DMS114 treated with DMSO at 0.1 percent for 48 hours (cell line): ENCODE measurements at regions not wholly inside any gene's neighbourhood (a gene's known extent, or its start where the extent isn't known, plus 50 kb on each side); places are given as distances from the start of the nearest gene placed in this dataset.
"Not testable (repeated sequence)": the region's sequence is repeated elsewhere in the genome, so short reads cannot be mapped to it uniquely, and the experiment has no call there.

Experiments used
- DNase-seq: peaks from one replicate; lab custom pipeline; 2025; ENCODE audit not compliant: unreplicated experiment; lab: John Stamatoyannopoulos, UW

DNA sequence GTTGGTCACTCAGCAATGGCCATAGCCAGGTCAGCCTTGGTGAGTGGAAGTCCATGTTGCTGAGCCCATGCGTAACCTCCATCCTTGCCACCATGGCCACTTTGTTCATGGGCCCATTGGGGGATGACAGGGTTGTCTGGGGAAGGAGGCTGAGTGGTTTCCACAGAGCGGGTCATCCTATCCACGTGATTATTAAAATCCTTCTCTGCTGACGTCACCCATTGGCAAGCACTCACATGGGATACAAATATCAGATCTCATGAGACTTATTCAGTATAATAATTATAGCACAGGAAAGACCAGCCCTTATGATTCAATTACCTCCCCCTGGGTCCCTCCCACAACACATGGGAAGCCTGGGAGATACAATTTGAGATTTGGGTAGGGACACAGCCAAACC is 534.8 kb downstream of the DIPK2A start:
- not testable (repeated sequence) for DNase-seq

DNA sequence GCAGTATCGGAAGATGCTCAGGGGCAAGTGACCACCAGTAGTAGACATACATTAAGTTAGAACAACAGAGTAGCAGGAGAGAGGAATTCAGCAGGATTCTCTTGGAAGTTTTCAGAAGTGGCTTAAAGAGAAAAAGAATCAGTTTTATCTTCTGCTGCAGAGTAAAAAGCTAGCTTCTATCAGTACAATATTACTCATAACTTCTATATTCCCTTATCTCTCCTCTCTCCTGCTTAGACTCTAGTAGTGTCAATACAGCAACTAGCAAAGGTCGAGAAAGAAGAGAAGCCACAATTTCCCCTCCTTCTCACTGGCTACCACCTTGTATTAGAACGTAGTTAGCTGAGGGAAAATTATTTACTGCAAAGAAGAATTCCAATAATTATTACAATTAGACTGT is 539.7 kb downstream of the DIPK2A start:
- DNase-seq: no peak

DNA sequence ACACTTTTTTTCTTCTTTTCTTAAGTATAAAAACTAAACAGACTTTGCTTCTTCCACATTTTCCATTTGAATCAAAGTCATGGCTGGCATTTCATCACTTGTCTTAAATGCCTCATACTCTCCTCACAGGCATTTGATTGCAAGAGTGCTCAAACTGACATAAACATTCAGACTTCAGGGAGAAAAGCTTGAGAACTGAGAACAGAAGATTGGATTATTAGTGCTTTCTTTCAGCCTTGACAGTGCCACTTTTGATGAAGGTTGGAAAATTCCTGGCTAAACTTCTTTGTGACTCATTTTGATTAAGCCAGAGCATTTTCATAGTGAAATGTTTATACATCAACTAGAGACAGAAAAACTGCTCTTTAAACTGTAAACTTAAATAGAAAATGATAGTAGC is 544.4 kb downstream of the DIPK2A start:
- no peak for DNase-seq

DNA sequence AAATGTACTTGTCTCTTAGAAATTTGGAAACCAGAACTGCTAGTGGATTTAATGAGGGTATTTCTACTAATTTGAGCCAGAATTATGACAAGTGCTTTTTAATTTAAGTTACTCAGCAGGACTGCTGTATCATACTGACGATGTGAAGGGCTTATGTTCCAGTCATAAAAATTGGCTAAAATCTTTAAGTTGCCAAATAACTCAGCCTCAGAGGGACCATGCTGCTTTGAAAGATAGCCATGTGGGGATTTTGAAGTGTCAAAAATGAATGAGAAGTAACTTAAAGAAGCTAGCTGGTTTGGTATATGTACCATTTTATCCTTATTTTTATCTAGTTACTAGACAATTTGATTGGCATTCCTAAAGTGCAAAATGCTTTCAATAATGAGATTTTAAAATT is 545.0 kb downstream of the DIPK2A start:
- no peak for DNase-seq

DNA sequence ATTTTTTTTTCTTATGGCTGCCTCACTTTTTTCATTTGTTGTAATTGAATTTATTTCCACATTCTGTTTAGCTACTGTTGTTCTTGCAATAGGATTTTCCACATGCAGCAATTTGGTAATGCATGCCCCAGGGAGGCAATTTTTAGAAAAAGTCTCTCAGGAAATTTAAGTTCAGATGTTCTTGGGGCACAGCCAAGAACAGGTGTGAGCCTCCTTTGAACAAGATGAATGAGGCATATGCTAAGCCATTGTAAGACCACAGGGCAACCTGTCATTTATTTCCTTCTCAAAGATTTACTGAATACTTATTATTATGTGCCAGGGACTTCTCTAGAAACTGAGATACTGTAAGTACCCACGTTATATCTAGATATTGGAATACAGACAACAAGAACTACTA is 549.5 kb downstream of the DIPK2A start:
- no peak for DNase-seq

DNA sequence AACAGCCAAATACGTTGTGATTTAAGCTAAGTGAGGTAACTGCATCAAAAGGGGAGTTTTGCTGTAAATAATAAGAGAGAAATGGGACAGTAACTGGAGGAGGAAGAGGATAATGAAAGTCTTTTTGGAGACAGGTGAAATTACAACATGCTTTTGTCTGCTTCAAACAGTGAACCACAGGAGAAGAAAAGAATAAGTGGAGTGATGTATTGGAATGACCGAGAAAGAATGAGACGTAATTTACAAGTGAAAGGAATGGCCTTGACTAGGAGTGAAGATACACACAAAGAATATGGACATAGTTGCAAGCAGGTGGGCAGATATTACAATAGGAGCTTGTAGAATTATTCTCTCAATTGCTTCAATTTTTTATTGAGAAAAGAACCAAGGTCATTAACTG is 550.8 kb downstream of the DIPK2A start:
- DNase-seq: no peak

DNA sequence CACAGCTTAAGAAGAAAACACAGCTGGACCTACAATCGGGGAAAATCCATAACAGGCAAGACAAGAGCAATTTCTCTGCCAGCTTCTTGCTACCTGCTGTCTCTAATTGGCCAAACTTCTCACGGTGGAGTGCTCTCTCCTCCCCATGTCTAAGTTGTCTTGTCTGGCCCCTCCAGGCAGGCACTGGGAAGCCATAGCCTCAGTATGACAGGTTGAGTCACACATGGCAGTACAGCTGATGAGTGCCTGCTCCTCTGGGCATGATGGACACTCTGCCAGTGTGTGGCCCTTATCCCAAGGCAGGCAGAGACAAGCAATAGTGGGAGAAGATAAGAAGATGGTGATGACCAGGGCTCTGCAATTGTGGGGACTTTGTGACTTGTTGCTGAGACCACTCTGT is 551.8 kb downstream of the DIPK2A start:
- DNase-seq: no peak

DNA sequence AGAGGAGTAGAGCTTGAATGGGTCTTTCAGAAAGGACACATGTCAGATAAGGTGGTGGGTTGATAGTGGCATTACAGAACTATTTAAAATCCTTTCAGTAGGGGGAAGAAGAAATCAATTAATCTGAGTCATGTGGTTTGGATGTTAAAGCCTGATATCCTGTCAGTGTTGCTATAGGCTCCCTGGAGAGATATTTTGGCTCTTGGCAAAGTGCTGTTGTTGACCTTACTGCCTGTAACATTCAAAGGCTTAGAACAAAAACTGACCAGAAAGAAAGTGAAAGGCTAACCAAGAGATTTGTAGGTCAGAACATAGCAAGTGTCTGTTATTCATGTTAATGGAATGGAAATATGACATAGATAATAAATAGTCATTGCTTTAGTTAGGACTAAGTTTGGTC is 552.9 kb downstream of the DIPK2A start:
- DNase-seq: no peak

DNA sequence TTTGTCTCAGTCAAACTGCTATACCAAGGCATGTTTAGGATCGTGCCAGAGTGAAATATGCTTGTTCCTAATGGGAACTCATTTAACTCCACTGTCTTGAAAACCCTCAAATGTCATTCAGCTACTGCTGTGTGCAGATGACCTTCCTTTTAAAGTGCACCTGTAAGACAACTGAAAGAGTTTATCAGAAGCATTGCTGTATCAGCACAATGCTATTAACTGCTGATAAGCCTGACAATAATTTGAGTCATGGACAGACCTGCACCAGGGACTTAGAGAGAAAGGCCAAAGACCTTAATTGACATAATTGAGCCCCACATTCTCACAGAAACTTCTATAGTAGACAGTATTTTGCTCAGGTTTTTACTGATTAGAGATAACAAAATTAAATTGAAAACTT is 557.9 kb downstream of the DIPK2A start:
- DNase-seq: no peak

DNA sequence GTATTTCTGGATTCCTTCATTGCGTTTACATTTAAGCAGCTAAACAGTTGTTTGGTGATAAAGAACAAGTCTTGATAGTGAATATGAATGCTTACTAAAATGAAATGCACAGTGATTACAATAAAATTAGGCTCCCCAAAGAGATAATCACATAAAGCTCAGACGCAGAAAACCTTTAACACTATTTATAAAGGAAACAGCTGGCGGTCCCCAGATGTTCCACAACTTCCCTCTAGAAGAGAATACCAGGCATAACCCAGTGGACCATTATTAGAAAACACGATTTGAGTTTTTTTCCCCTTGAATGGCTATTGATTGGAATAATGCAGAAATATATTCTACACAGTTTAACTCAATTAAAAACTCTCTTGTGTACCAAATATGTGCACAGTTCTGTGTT is 573.2 kb downstream of the DIPK2A start:
- DNase-seq: no peak

DNA sequence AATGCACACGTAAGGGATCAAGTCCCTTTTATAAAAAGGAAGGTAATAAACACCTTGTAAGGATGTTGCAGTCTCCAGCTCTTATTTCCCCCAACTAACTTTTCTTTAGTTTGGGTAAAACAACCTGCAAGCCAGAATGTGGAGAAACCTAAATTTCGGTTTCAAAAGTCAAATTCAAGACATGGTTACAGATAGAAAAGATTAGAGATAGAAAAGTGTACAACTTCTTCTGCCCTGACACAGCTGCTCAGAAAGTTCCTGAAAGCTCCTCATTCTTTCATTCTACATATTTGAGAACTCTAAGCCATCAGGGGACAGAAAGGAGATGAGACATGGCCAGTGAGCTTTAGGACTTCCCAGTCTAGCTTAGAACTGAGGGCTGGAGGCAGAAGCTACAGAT is 574.9 kb downstream of the DIPK2A start:
- no peak for DNase-seq

DNA sequence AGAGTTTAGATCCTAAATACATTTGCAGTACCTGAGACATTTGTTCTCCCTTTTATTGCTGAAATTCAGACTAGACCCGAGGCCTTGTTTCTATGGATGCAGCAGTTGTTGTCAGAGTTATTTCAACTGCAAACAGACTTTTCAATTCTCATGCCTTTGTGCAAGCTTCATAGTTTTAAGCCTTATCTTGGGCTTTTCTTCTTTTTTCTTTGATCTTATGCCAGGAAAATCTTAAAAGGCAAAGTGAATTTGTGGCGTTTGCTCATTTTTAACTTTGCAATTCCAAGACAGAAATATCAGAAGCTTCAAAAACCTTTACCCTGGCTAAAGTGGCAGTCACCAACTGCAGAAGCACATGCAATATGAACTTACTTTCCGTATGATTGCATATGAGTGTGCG is 576.7 kb downstream of the DIPK2A start:
- DNase-seq: no peak

DNA sequence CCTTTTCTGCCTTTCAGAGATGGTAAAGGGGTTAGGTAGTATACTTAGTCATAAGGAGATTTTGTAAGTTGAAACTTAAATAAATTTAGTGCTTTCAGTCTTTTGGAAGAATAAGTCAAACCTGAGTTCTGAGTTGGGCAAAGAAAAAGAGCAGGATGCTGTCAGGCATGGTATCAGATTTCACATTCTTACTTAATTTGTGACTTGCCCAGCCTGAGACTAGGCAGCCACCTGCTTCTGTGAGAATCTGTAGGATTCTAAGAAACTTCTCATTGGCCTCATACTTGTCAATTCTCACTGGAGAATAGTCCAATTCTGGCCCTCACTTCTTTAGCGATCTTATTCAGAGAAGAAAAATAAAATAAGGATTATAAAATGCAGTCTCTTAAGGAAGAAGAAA is 577.5 kb downstream of the DIPK2A start:
- no peak for DNase-seq

DNA sequence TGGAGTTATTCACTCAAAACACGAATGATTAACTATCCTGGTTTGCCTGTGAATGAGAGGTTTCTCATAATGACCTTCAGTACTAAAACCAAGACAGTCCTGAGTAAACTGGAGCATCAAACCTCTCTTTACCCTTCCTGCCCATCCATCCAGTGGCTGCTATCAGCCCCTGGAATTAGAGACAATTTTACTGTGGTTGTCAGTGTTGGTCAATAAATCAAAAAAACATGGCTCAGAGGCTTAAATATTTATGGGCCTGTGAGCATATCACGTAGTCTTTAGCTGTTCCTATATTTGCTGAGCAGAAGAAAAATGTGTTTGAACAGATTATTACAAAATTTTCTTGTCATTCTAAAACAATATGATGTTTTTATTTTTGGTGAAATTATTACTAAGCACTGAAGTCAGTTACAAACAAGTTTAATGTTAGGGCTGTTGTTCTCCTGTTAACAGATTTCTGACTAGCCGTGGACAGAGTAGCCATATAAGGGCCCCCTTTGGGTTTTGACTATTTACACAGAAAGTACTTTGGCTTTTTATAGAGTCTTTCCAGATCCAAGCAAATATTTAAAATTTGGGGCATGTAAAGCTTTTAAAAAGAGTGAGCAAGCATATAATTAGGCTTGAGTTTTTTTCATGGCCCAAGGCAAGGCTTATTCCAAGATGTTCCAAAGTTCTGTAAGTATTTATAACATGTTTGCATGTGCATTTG is 580.9 kb downstream of the DIPK2A start:
- no peak for DNase-seq

DNA sequence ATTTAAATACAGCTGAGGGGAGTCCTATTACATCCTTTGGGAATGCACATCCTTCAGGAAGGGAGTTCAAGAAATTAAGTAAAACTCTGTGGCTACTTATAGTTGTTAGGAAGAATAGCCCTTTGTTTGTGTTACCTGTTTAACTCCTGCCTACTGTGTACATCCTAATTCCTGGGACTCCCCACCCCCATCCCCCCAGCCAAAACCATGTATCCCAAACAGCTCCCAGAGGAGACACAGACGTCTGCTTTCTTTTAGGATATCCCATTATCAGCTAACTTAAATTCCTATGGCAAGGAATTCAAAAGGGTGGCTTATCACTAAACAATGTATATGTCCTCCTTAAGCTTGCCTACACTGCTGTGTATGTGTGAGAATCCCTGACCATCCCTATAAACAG is 581.7 kb downstream of the DIPK2A start:
- no peak for DNase-seq

DNA sequence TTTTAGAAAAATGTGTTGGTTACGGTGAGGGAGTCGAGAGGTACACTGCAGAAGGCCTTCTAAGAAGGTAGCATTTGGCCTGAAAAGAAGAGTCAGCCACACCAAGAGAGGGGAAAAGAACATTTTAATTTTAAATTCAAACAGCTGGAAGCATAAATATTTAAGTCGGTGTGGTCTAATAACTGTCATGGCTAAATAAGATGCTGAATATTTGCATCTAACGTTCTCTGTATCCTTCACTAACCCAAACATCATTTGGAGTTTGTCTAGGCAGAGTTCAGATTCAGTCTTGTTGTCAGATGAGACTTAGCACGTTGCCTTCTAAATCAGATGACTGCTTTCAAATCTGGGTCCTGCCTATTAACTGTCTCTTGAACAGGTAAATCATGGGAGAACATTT is 583.3 kb downstream of the DIPK2A start:
- no peak for DNase-seq

DNA sequence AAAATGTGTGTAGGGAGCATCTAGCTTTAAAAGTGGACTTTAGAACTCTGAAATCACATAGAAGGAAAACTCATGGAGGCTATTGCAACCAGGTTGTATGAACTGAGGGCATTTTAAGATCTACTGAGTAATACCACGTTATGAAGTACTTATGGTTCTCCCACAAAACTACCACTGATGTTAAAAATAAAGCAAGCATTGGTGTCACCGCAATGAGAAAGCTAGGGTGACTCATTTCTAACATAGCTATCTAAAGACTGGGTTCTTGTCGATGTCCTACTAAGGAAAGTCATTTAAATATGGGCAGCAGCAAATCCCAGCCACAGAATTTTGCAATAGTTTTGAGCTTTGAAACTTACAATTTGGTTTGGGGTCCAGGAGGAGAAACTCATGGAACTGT is 584.8 kb downstream of the DIPK2A start:
- DNase-seq: no peak

DNA sequence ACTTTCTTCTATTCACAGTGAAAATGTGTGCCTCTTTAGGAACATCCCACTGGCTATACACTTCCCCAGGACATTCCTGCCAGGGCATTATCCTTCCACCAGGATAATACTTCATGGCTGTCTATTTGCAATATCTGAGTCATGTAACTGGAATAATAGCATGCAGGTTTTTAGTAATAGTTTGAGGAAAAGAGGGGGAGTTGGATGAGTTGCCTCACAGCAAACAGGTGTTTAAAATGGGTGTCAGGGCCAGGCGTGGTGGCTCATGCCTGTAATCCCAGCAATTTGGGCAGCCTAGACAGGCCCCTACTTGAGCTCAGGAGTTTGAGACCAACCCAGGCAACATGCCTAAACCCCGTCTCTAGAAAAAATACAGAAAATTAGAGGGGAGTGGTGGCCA is 585.9 kb downstream of the DIPK2A start:
- no peak for DNase-seq

DNA sequence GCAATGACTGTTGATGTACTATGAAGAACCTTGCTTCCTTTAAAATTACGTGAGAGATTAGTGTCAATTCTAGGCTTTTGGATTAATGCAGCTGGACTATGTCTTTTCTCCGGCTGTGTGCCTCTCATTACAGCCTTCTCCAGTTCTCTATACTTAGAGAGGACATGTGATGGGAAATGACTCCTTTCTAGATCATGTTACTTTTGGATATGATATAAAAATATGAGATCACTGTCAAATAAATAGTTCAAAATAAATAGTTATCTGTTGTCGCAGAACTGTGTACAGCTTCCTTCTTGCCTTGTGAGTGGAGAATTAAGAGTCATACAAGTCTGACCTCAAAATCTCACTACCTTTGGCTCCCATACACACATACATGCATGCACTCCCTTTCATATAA is 592.4 kb downstream of the DIPK2A start:
- DNase-seq: no peak

DNA sequence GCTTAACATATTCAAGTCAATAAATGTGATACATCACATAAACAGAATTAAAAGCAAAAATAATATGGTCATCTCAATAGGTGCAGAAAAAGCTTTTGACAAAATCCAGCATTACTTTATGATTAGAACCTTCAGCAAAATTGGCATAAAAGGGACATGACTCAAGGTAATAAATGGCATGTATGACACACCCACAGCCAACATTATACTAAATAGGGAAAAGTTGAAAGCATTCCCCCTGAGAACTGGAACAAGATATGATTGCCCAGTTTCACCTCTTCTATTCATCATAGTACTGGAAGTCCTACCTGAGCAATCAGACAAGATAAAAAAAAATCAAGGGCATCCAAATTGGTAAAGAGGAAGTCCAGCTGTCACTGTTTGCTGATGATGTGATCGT is 594.7 kb downstream of the DIPK2A start:
- DNase-seq: no peak

DNA sequence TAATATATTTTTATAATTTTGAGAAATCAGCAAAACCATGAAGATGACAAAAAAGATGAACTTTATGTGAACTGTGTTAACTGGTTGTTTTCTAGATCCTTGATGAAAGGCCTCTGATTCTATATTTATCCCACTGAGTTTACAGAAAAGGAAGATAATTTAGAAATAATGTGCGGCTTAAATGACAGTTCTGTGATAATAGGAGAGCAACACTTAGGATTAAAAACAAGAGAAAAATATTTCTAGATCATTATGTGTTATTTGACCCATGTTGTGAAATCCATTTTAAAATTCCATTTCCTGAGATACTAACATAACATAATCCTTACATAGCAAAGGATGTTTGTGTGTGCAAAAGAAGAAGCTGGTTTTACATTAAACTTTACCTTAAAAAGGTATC is 598.0 kb downstream of the DIPK2A start:
- DNase-seq: no peak

DNA sequence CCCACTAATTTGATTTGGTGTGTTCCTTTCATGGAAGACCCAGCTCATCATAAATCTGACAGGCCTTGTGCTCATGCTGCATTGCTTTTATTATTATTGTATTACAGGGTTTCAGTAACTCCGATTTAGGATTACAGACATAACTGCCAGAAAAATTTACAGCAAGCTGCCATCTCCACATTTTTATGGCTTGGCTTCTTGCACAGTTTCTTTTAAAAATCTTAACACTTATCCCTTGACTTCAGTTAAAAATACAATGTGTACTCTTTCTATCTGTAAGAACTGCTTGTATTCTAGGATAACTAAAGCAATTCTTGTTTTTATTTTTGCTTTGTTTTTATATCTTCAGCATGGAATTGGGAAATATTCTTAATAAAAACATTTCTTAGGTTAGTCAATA is 612.2 kb downstream of the DIPK2A start:
- DNase-seq: no peak

DNA sequence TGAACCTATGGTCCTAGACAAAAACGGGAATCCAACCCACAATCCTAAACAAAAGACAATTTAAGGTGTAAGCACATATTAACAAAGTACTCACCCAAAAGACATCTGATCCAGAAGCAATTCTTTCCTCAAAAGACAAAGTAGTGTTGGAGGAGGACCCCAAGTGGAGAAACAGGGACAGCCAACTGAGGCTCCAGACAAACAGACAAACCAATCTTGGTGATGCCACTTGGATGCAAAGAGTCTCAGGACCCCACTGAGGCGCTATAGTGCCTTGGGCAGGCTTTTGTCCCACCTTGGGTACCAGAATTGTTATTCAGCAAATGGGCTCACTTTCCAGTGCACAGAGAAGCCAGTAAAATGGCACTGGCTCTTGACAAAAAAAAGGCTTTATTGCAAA is 613.8 kb downstream of the DIPK2A start:
- DNase-seq: no peak

DNA sequence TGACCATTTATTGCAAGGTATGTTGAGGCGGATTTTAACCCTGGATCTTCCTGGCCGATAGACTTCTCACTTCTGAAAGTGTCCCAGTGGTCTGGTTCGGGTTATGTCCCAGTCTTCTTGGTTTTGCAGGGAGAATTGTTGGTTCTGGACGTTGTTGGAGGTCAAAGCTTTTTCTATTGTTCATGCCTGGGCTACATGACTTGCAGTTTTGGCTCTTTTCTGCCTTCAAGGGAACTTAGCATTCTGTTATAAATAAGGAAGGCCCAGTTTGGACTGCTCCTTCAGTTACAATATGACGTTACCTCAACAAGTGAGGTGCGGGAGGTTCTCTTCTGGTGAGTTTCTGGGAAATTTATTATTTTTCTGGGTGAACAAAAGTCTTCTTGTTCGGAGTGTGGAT is 614.3 kb downstream of the DIPK2A start:
- DNase-seq: no peak
